ENCODE measurements at regions not wholly inside any gene's neighbourhood (a gene's known extent, or its start where the extent isn't known, plus 50 kb on each side); places are given as distances from the start of the nearest gene placed in this dataset.

GRCh38 chr10:31584876-31585275 lies 265.9 kb downstream of the ZEB1 start:
- Histone ChIP-seq H3K27me3 (ENCODE audit: insufficient read depth, low read length, poor library complexity) (no peaks in the 10 kb centered on the region), H3K9ac (ENCODE audit: low read depth, low read length) (no peak overlapping the region), H4K20me1 (ENCODE audit: insufficient read depth, low read length) (no peaks in the 10 kb centered on the region), H3K36me3 (ENCODE audit: insufficient read depth, low read length) (no peaks in the 10 kb centered on the region), H3K4me3 (ENCODE audit: low read depth in 1 of 2, low read length in 2 of 2) (no peak overlapping the region), H2AFZ (ENCODE audit: low read depth, low read length) (no peak overlapping the region), H3K27ac (ENCODE audit: low read length) (no peak overlapping the region), H3K4me2 (ENCODE audit: insufficient read depth, low read length) (no peak overlapping the region), H3K79me2 (ENCODE audit: insufficient read depth, low read length) (no peaks in the 10 kb centered on the region), H3K9me3 (ENCODE audit: insufficient read depth, low read length, severe bottlenecking) (no peaks in the 10 kb centered on the region), H3K4me1 (ENCODE audit: insufficient read depth, low read length) (no peaks in the 10 kb centered on the region)
- no peak for ATAC-seq (ENCODE audit: insufficient read depth, low read depth)
- no peak for DNase-seq
- TF ChIP-seq EZH2 (IDR thresholded peaks at IDR 0.05; ENCODE audit: borderline replicate concordance, low read depth, low read length, severe bottlenecking) (no peak), CTCF (IDR thresholded peaks at IDR 0.05; ENCODE audit: borderline replicate concordance, extremely low read depth, low read length, poor library complexity, severe bottlenecking) (no peak)

GRCh38 chr10:31584098-31584631 lies 265.1 kb downstream of the ZEB1 start:
- DNase-seq (no peak), ATAC-seq (ENCODE audit: insufficient read depth, low read depth) (peak; percentile 52; the same call in 1 of the 3 replicates)

GRCh38 chr10:31583293-31583692 lies 264.3 kb downstream of the ZEB1 start:
- Histone ChIP-seq H3K79me2 (ENCODE audit: insufficient read depth, low read length) (no peaks in the 10 kb centered on the region), H3K4me1 (ENCODE audit: insufficient read depth, low read length) (no peaks in the 10 kb centered on the region), H3K4me2 (ENCODE audit: insufficient read depth, low read length) (no peak overlapping the region), H2AFZ (ENCODE audit: low read depth, low read length) (no peak overlapping the region), H3K4me3 (ENCODE audit: low read depth in 1 of 2, low read length in 2 of 2) (no peak overlapping the region), H3K27ac (ENCODE audit: low read length) (no peak overlapping the region), H3K27me3 (ENCODE audit: insufficient read depth, low read length, poor library complexity) (no peaks in the 10 kb centered on the region), H3K9ac (ENCODE audit: low read depth, low read length) (no peak overlapping the region), H3K9me3 (ENCODE audit: insufficient read depth, low read length, severe bottlenecking) (no peaks in the 10 kb centered on the region), H4K20me1 (ENCODE audit: insufficient read depth, low read length) (no peaks in the 10 kb centered on the region), H3K36me3 (ENCODE audit: insufficient read depth, low read length) (no peaks in the 10 kb centered on the region)
- no peak for TF ChIP-seq CTCF (IDR thresholded peaks at IDR 0.05; ENCODE audit: borderline replicate concordance, extremely low read depth, low read length, poor library complexity, severe bottlenecking)
- TF ChIP-seq EZH2 (IDR thresholded peaks at IDR 0.05; ENCODE audit: borderline replicate concordance, low read depth, low read length, severe bottlenecking): no peak
- ATAC-seq (ENCODE audit: insufficient read depth, low read depth) (no peak), DNase-seq (no peak)

More at GRCh38 chr10:31584098-31584631, 265.1 kb downstream of the ZEB1 start:
- Histone ChIP-seq H4K20me1 (ENCODE audit: insufficient read depth, low read length) (no peaks in the 10 kb centered on the region), H3K79me2 (ENCODE audit: insufficient read depth, low read length) (no peaks in the 10 kb centered on the region), H2AFZ (ENCODE audit: low read depth, low read length) (no peak overlapping the region), H3K9me3 (ENCODE audit: insufficient read depth, low read length, severe bottlenecking) (no peaks in the 10 kb centered on the region), H3K36me3 (ENCODE audit: insufficient read depth, low read length) (no peaks in the 10 kb centered on the region), H3K27me3 (ENCODE audit: insufficient read depth, low read length, poor library complexity) (no peaks in the 10 kb centered on the region), H3K27ac (ENCODE audit: low read length) (no peak overlapping the region), H3K4me2 (ENCODE audit: insufficient read depth, low read length) (no peak overlapping the region), H3K9ac (ENCODE audit: low read depth, low read length) (no peak overlapping the region), H3K4me1 (ENCODE audit: insufficient read depth, low read length) (no peaks in the 10 kb centered on the region), H3K4me3 (ENCODE audit: low read depth in 1 of 2, low read length in 2 of 2) (no peak overlapping the region)
- no peak for TF ChIP-seq CTCF (IDR thresholded peaks at IDR 0.05; ENCODE audit: borderline replicate concordance, extremely low read depth, low read length, poor library complexity, severe bottlenecking)
- TF ChIP-seq EZH2 (IDR thresholded peaks at IDR 0.05; ENCODE audit: borderline replicate concordance, low read depth, low read length, severe bottlenecking): no peak
